K562 (cell line): ENCODE measurements at regions not wholly inside any gene's neighbourhood (a gene's known extent, or its start where the extent isn't known, plus 50 kb on each side); places are given as distances from the start of the nearest gene placed in this dataset.
A peak's percentile ranks its signal among the peaks of the same experiment; 100 is the strongest.

Source experiments
- ATF1 ChIP-seq, 2 experiments: fragments of 450-650 bp in 1 of 2; IDR thresholded peaks; 2 replicates each; pipeline ENCODE4 v1.6.1; 2016; ENCODE audit warnings: missing compliant biosample characterization in 1 of 2, missing genetic modification characterization in 1 of 2
- CC2D1A ChIP-seq: fragments of 450-650 bp; IDR thresholded peaks from 2 replicates; pipeline ENCODE4 v1.6.1; 2017; ENCODE audit warnings: mild to moderate bottlenecking
- RBM14 ChIP-seq: fragments of 200-400 bp; formaldehyde crosslinking; IDR thresholded peaks from 2 replicates; pipeline ENCODE4 v1.6.1; 2018; ENCODE audit warnings: low read depth, mild to moderate bottlenecking, low read length, moderate library complexity, borderline replicate concordance; ENCODE audit not compliant: insufficient read depth
- TBP ChIP-seq: optimal IDR thresholded peaks from 2 replicates; pipeline ENCODE3; 2011; ENCODE audit warnings: low read depth, low read length, improper control_type of control experiment
- TF ChIP-seq, protein P1 (sequence below): fragments of 450-650 bp; IDR thresholded peaks from 2 replicates; pipeline ENCODE4 v1.6.1; 2016; ENCODE audit warnings: mild to moderate bottlenecking, moderate library complexity
- TF ChIP-seq, protein P2 (sequence below): fragments of 450-650 bp; formaldehyde crosslinking; conservative IDR thresholded peaks from 2 replicates; pipeline ENCODE4 v1.4.0; 2022; ENCODE audit warnings: mild to moderate bottlenecking, missing genetic modification characterization

DNA sequence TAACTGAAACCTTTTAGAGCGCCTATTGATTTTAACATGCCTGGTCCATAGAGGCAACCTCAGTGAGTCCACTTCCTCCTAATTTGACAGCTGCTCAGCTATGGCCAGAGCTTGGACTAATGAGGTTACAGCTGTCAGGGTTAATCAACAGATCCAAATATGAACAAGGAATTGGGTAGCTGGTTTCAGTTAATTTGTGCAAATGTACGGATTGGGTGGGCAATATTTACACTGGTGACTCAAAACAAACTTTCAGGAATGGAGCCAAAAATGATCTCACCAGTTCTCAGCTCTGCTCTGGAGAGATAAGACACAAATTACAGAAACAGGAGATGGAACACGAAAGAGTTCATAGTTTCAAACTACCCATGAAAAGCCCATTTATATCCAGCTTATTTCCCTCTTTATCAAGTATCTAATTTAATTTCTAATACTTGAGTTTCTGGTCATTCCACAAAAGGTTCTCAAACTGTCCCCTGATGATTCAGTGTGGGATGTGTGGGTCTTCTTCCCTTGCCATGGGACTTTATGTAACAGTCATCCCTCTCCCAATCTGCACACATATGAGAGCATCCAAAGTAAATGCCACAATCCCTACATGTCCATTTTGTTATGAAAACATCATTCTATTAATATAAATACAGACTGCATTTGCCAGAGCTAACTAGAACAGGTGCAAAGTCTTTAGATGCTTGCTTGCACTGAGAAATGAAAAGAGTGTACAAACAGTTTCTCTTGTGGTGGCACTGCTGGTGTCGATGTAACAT lies 149.9 kb downstream of the RPS12 start (continued):
- TF ChIP-seq, protein P1, sequence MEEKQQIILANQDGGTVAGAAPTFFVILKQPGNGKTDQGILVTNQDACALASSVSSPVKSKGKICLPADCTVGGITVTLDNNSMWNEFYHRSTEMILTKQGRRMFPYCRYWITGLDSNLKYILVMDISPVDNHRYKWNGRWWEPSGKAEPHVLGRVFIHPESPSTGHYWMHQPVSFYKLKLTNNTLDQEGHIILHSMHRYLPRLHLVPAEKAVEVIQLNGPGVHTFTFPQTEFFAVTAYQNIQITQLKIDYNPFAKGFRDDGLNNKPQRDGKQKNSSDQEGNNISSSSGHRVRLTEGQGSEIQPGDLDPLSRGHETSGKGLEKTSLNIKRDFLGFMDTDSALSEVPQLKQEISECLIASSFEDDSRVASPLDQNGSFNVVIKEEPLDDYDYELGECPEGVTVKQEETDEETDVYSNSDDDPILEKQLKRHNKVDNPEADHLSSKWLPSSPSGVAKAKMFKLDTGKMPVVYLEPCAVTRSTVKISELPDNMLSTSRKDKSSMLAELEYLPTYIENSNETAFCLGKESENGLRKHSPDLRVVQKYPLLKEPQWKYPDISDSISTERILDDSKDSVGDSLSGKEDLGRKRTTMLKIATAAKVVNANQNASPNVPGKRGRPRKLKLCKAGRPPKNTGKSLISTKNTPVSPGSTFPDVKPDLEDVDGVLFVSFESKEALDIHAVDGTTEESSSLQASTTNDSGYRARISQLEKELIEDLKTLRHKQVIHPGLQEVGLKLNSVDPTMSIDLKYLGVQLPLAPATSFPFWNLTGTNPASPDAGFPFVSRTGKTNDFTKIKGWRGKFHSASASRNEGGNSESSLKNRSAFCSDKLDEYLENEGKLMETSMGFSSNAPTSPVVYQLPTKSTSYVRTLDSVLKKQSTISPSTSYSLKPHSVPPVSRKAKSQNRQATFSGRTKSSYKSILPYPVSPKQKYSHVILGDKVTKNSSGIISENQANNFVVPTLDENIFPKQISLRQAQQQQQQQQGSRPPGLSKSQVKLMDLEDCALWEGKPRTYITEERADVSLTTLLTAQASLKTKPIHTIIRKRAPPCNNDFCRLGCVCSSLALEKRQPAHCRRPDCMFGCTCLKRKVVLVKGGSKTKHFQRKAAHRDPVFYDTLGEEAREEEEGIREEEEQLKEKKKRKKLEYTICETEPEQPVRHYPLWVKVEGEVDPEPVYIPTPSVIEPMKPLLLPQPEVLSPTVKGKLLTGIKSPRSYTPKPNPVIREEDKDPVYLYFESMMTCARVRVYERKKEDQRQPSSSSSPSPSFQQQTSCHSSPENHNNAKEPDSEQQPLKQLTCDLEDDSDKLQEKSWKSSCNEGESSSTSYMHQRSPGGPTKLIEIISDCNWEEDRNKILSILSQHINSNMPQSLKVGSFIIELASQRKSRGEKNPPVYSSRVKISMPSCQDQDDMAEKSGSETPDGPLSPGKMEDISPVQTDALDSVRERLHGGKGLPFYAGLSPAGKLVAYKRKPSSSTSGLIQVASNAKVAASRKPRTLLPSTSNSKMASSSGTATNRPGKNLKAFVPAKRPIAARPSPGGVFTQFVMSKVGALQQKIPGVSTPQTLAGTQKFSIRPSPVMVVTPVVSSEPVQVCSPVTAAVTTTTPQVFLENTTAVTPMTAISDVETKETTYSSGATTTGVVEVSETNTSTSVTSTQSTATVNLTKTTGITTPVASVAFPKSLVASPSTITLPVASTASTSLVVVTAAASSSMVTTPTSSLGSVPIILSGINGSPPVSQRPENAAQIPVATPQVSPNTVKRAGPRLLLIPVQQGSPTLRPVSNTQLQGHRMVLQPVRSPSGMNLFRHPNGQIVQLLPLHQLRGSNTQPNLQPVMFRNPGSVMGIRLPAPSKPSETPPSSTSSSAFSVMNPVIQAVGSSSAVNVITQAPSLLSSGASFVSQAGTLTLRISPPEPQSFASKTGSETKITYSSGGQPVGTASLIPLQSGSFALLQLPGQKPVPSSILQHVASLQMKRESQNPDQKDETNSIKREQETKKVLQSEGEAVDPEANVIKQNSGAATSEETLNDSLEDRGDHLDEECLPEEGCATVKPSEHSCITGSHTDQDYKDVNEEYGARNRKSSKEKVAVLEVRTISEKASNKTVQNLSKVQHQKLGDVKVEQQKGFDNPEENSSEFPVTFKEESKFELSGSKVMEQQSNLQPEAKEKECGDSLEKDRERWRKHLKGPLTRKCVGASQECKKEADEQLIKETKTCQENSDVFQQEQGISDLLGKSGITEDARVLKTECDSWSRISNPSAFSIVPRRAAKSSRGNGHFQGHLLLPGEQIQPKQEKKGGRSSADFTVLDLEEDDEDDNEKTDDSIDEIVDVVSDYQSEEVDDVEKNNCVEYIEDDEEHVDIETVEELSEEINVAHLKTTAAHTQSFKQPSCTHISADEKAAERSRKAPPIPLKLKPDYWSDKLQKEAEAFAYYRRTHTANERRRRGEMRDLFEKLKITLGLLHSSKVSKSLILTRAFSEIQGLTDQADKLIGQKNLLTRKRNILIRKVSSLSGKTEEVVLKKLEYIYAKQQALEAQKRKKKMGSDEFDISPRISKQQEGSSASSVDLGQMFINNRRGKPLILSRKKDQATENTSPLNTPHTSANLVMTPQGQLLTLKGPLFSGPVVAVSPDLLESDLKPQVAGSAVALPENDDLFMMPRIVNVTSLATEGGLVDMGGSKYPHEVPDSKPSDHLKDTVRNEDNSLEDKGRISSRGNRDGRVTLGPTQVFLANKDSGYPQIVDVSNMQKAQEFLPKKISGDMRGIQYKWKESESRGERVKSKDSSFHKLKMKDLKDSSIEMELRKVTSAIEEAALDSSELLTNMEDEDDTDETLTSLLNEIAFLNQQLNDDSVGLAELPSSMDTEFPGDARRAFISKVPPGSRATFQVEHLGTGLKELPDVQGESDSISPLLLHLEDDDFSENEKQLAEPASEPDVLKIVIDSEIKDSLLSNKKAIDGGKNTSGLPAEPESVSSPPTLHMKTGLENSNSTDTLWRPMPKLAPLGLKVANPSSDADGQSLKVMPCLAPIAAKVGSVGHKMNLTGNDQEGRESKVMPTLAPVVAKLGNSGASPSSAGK, result no peak
- no peak for TF ChIP-seq RBM14
- peak; percentile 65; the same call in 1 of the 2 replicates for TF ChIP-seq CC2D1A
- no peak for TF ChIP-seq TBP
- no peak for TF ChIP-seq ATF1 (CRISPR knock-in tag; IDR thresholded peaks at IDR 0.05)
- peak; percentile 58; the same call in 1 of the 2 replicates for TF ChIP-seq ATF1 (tag; IDR thresholded peaks at IDR 0.05)
- TF ChIP-seq, protein P2, sequence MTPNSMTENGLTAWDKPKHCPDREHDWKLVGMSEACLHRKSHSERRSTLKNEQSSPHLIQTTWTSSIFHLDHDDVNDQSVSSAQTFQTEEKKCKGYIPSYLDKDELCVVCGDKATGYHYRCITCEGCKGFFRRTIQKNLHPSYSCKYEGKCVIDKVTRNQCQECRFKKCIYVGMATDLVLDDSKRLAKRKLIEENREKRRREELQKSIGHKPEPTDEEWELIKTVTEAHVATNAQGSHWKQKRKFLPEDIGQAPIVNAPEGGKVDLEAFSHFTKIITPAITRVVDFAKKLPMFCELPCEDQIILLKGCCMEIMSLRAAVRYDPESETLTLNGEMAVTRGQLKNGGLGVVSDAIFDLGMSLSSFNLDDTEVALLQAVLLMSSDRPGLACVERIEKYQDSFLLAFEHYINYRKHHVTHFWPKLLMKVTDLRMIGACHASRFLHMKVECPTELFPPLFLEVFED, result no peak
